Lung (tissue), 11 donors: ENCODE measurements at regions not wholly inside any gene's neighbourhood (a gene's known extent, or its start where the extent isn't known, plus 50 kb on each side); places are given as distances from the start of the nearest gene placed in this dataset.

Source experiments
- ATAC-seq: fragments of 200-7000 bp; cut with Tn5 transposase; one replicate; pipeline ENCODE4 v1.9.1; 2020; ENCODE audit warnings: moderate number of reproducible peaks; ENCODE audit not compliant: insufficient read depth, low FRiP score
- DNase-seq, 3 donors: peaks; one replicate each; pipeline ENCODE4 v3.0.0-alpha.2; 2013 to 2017
- H3K27ac ChIP-seq, 2 donors: one replicate each; pipeline ENCODE4 v1.5.1; 2013; ENCODE audit warnings: mild to moderate bottlenecking in 2 of 2, moderate library complexity in 2 of 2, control low read depth in 1 of 2, inconsistent platforms in 1 of 2, low read depth in 1 of 2, low read length in 1 of 2
- H3K27me3 ChIP-seq, 3 donors: one replicate each; pipeline ENCODE4 v1.5.1; 2013; ENCODE audit warnings: low read length in 2 of 3; ENCODE audit not compliant: control insufficient read depth in 3 of 3, insufficient read depth in 3 of 3
- H3K36me3 ChIP-seq, 4 donors: one replicate each; pipeline ENCODE4 v1.5.1; 2013; ENCODE audit warnings: low read length in 4 of 4, mild to moderate bottlenecking in 1 of 4, moderate library complexity in 1 of 4; ENCODE audit not compliant: control insufficient read depth in 4 of 4, insufficient read depth in 4 of 4
- H3K4me1 ChIP-seq, 5 donors: one replicate each; pipeline ENCODE4 v1.5.1; 2013; ENCODE audit warnings: low read length in 5 of 5, mild to moderate bottlenecking in 2 of 5, moderate library complexity in 1 of 5; ENCODE audit not compliant: control insufficient read depth in 5 of 5, insufficient read depth in 5 of 5
- H3K4me3 ChIP-seq: one replicate; pipeline ENCODE4 v1.5.1; 2013; ENCODE audit warnings: mild to moderate bottlenecking, control low read depth, moderate library complexity
- H3K9ac ChIP-seq, 2 donors: one replicate each; pipeline ENCODE4 v1.5.1; 2013; ENCODE audit warnings: low read length in 2 of 2, control low read depth in 1 of 2; ENCODE audit not compliant: insufficient read depth in 1 of 2
- H3K9me3 ChIP-seq, 4 donors: one replicate each; pipeline ENCODE4 v1.5.1; 2013; ENCODE audit warnings: low read length in 3 of 4, mild to moderate bottlenecking in 1 of 4, moderate library complexity in 1 of 4; ENCODE audit not compliant: control insufficient read depth in 4 of 4, insufficient read depth in 3 of 4
- WGBS, 2 donors: extraction: QIAGEN DNeasy Blood & Tissue Kit; methylation state at CpG; one replicate each; pipeline ENCODE4 v1.1.7; 2013; 5-methylcytosine and 5-hydroxymethylcytosine counted together
- TF ChIP-seq, protein P1 (sequence below): IDR thresholded peaks from 2 replicates; pipeline ENCODE4 v1.5.1; 2012; ENCODE audit warnings: mild to moderate bottlenecking; ENCODE audit errors: control extremely low read depth, extremely low read depth
- donor health status: control.
- donor health status: control.
- donor health status: Bipolar disorder and iron deficiency.
- donor health status: healthy.
- donor health status: DM: yes; HTN: yes; CAD: no.

DNA sequence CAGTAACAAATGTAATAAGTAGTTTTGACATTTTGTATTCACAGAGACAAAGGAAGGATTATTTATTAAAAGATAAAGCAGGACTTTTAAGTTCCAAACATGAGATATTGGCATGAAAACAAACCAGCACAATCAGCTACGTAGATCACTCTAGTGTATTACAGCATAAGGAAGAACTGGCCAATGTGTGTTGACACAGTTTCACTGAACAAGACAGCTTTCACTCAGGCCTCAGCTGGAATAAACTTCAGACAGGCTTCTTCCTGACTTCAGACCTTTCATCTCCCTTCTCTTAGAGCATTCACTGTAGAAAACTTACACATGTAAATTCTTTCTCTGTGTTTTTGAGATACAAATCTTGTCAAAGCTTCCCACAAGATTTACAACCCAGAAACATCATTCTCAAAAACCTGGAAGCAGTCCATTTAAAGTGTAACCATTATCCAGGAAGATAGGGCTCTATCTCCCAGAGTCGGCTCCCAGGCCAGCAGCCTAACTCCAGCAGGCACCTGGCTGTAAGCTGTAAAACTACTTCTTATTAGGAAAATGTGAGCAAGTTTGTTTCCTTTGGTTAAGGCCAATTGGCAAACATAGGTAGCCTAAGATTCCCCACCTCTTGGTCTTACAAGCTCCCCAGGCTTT, 768.3 kb upstream of the CDH7 start:
- Histone ChIP-seq H3K4me3 (no peak overlapping the region), H3K4me1 (peaks cover 0 to 3% (median 0%) of the 10 kb centered on the region in 5 donors), H3K9me3 (no peaks in the 10 kb centered on the region), H3K36me3 (no peaks in the 10 kb centered on the region), H3K27me3 (no peaks in the 10 kb centered on the region), H3K9ac (no peak overlapping the region), H3K27ac (peak overlapping the region in 1 of 2 donors; percentile 36)
- TF ChIP-seq, protein P1, sequence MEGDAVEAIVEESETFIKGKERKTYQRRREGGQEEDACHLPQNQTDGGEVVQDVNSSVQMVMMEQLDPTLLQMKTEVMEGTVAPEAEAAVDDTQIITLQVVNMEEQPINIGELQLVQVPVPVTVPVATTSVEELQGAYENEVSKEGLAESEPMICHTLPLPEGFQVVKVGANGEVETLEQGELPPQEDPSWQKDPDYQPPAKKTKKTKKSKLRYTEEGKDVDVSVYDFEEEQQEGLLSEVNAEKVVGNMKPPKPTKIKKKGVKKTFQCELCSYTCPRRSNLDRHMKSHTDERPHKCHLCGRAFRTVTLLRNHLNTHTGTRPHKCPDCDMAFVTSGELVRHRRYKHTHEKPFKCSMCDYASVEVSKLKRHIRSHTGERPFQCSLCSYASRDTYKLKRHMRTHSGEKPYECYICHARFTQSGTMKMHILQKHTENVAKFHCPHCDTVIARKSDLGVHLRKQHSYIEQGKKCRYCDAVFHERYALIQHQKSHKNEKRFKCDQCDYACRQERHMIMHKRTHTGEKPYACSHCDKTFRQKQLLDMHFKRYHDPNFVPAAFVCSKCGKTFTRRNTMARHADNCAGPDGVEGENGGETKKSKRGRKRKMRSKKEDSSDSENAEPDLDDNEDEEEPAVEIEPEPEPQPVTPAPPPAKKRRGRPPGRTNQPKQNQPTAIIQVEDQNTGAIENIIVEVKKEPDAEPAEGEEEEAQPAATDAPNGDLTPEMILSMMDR, result no peak
- no peak for DNase-seq
- WGBS, 2 donors, result 45 to 74% methylated on average over 2 of the region's 2 CpGs
- ATAC-seq, result no peak

DNA sequence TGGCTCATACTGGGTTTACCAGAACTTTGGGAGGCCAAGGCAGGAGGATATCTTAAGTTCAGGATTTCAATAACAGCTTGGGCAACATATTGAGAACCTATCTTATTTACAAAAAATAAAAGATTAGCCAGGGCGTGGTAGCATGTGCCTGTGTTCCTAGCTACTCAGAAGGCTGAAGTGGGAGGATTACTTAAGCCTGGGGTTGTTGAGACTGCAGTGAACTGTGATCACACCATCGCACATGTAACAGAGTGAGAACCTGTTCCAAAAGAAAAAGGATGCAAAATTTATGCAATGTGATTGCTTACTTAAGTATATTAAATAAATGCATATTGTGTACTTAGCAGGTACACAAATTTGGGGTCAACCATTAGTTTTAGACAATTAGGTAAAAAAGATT, 768.9 kb upstream of the CDH7 start:
- no peaks in the 10 kb centered on the region for H3K9me3 ChIP-seq
- no peak for ATAC-seq

DNA sequence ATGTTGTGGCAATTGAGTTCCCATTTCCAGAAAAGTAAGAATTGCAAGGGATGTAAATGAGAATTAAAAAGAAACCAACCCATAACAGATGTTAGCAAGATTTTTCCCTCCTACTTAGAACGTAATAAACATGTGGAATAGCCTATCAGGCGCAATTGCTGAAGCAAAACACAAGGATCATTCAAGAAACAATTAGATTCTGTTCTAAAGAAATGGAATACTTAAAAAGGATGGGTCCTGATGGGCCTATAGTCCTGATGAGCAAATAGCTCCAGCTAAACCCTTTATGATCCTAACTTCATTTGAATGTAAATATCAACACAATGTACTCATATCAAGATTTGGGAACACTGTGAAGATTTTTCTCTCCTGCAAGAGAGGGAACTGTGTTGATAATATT, 771.0 kb upstream of the CDH7 start:
- DNase-seq, result no peak
- no peaks in the 10 kb centered on the region for H3K27me3 ChIP-seq
- no peak overlapping the region for H3K9ac ChIP-seq
- H3K4me3 ChIP-seq, result no peak overlapping the region
- H3K9me3 ChIP-seq, result no peaks in the 10 kb centered on the region
- no peak overlapping the region for H3K27ac ChIP-seq
- 90 to 93% methylated on average over 2 of the region's 2 CpGs for WGBS, 2 donors
- H3K36me3 ChIP-seq, result no peaks in the 10 kb centered on the region
- TF ChIP-seq, protein P1, result no peak
- ATAC-seq, result no peak
- H3K4me1 ChIP-seq, result peaks cover 0 to 3% (median 0%) of the 10 kb centered on the region in 5 donors

More for the DNA sequence above, 768.9 kb upstream of the CDH7 start:
- H3K9ac ChIP-seq, result no peak overlapping the region
- no peaks in the 10 kb centered on the region for H3K27me3 ChIP-seq
- H3K27ac ChIP-seq, result no peak overlapping the region
- no peak for DNase-seq
- no peak overlapping the region for H3K4me3 ChIP-seq
- TF ChIP-seq, protein P1, result no peak
- no peaks in the 10 kb centered on the region for H3K36me3 ChIP-seq
- 63 to 80% methylated on average over 2 of the region's 2 CpGs for WGBS, 2 donors
- peaks cover 0 to 3% (median 0%) of the 10 kb centered on the region in 5 donors for H3K4me1 ChIP-seq
